GM21717 (cell line): ENCODE measurements at regions not wholly inside any gene's neighbourhood (a gene's known extent, or its start where the extent isn't known, plus 50 kb on each side); places are given as distances from the start of the nearest gene placed in this dataset.
"Not testable (repeated sequence)": the region's sequence is repeated elsewhere in the genome, so short reads cannot be mapped to it uniquely, and the experiment has no call there.

Experiments used
- ATAC-seq: cut with Tn5 transposase; IDR thresholded peaks from one replicate; pipeline ENCODE4 v1.9.1; 2021; ENCODE audit warnings: mild to moderate bottlenecking, moderate library complexity; ENCODE audit not compliant: unreplicated experiment

GRCh38 chr5:34261020-34261419 is 218.0 kb upstream of the C1QTNF3 start:
- not testable (repeated sequence) for ATAC-seq

GRCh38 chr5:34266151-34266550 is 223.1 kb upstream of the C1QTNF3 start:
- ATAC-seq: not testable (repeated sequence)

GRCh38 chr5:34296759-34297158 is 253.7 kb upstream of the C1QTNF3 start:
- not testable (repeated sequence) for ATAC-seq

- not testable (repeated sequence) for ATAC-seq
Measured at GRCh38 chr5:34329201-34329600, 286.2 kb upstream of the C1QTNF3 start.

GRCh38 chr5:34329611-34330108 is 286.6 kb upstream of the C1QTNF3 start:
- not testable (repeated sequence) for ATAC-seq

- ATAC-seq: not testable (repeated sequence)
Measured at GRCh38 chr5:34331928-34332454, 289.0 kb upstream of the C1QTNF3 start.

- ATAC-seq: not testable (repeated sequence)
Measured at GRCh38 chr5:34339408-34340001, 296.5 kb upstream of the C1QTNF3 start.

GRCh38 chr5:34354440-34354839 is 301.7 kb upstream of the RAI14 start:
- not testable (repeated sequence) for ATAC-seq

- ATAC-seq: not testable (repeated sequence)
Measured at GRCh38 chr5:34371417-34371816, 284.7 kb upstream of the RAI14 start.

- not testable (repeated sequence) for ATAC-seq
Measured at GRCh38 chr5:34371817-34372216, 284.3 kb upstream of the RAI14 start.

GRCh38 chr5:34372739-34373138 is 283.4 kb upstream of the RAI14 start:
- ATAC-seq: not testable (repeated sequence)

GRCh38 chr5:34377651-34378050 is 278.5 kb upstream of the RAI14 start:
- not testable (repeated sequence) for ATAC-seq

- ATAC-seq: not testable (repeated sequence)
Measured at GRCh38 chr5:34378498-34378897, 277.6 kb upstream of the RAI14 start.

- ATAC-seq: not testable (repeated sequence)
Measured at GRCh38 chr5:34388754-34389153, 267.4 kb upstream of the RAI14 start.

GRCh38 chr5:34409373-34409772 is 246.8 kb upstream of the RAI14 start:
- no peak for ATAC-seq

- ATAC-seq: no peak
Measured at GRCh38 chr5:34410411-34411139, 245.6 kb upstream of the RAI14 start.

GRCh38 chr5:34411470-34412346 is 244.4 kb upstream of the RAI14 start:
- ATAC-seq: no peak

GRCh38 chr5:34412736-34413135 is 243.4 kb upstream of the RAI14 start:
- ATAC-seq: no peak

- peak; percentile 100 for ATAC-seq
Measured at GRCh38 chr5:34415559-34416198, 240.4 kb upstream of the RAI14 start.

- ATAC-seq: no peak
Measured at GRCh38 chr5:34416501-34417008, 239.6 kb upstream of the RAI14 start.
